ENCODE measurements at regions not wholly inside any gene's neighbourhood (a gene's known extent, or its start where the extent isn't known, plus 50 kb on each side); places are given as distances from the start of the nearest gene placed in this dataset.
"Not testable (repeated sequence)": the region's sequence is repeated elsewhere in the genome, so short reads cannot be mapped to it uniquely, and the experiment has no call there.

DNA sequence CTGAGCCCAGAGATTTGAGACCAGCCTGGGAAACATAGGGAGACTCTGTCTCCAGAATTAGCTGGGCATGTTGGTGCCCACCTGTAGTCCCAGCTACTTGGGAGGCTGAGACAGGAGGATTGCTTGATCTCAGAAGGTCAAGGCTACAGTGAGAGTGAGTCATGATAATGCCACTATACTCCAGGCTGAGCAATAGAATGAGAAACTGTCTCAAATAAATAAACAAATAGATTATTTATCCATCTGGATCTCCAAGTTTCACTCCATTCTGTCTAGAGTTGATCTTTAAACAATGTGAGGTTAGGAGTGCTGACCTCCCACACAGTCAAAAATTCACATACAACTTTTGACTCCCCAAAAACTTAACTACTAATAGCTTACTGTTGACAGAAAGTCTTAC lies 106.8 kb upstream of the PALMD start:
- DNase-seq = no peak

DNA sequence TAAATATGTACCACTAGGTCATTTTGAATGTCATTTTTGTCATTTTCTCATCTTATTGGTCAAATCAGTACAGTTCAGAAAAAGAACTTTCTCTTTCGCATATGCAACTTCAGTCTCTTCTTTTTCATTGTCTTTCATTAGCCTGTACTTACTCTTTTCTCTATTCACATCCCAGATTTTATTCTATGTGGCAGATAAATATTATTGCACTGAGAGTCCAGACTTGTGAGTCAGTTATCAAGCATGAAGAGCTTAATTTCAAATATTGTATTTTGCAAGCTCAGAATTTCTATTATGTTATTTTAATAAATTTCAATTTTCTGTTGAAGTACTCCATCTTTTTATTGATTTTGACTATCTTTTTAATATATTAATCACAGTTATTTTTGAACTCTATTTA lies 105.2 kb upstream of the PALMD start:
- DNase-seq = no peak

DNA sequence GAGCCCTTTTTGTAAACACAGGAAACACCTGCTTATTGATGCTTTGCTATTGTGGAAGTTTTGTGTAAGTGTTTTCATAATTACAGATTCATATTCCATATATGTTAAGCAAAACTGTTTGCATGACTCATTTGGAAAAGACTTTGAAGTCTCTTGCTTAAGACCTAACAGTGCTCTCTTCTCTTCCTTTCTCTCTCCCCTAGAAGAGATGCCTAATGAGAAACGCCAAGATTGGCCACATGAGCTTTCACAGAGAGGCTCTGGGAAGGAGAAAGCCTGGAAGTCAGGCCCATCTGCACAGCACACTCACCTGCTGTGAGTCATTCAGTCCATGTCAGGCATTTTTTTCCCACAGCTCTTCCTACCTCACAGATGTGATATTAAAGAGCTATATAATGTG lies 101.6 kb upstream of the PALMD start:
- DNase-seq = no peak

DNA sequence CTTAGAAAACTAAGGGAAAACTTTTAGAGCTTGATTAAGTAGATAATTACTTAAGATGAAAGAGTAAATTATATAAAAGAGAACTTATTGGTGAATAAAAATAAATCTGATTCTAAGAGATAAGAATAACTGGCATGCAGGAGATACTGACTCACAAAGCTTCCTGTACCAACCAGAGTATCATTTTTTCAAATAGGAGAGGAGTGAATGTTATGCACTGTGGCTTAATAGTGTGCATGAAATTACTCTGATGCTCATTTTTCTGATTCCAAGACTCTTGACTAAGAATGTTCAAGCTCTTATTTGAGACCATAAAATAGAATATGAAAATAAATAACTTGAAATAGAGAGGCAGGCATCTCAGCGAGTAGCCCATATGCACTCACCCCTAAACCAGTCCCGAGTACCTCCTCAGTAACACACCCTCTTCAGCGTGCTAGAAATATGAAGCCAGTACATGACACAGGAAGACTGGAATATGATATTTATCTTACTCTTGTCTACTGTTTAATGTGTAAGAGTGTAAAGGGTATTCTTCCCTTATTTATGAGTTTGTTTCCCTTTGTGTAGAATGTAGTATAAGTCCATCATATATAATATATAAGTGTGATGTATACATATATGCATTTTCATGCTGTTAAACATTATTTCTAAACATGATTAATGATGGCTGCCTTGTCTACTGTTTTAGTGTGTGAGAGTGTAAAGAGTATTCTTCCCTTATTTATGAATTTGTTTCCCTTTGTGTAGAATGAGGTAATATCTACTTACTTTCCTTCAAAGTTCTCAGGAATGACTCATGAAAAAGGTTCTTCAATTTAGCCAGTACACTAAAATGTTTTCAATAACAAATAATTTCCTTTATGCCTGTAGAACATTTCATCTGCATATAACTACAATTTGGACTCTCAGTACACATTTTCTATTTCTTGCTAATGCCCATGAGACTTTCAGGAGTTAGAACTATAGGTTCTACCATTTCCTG lies 99.2 kb upstream of the PALMD start:
- no peak for DNase-seq

DNA sequence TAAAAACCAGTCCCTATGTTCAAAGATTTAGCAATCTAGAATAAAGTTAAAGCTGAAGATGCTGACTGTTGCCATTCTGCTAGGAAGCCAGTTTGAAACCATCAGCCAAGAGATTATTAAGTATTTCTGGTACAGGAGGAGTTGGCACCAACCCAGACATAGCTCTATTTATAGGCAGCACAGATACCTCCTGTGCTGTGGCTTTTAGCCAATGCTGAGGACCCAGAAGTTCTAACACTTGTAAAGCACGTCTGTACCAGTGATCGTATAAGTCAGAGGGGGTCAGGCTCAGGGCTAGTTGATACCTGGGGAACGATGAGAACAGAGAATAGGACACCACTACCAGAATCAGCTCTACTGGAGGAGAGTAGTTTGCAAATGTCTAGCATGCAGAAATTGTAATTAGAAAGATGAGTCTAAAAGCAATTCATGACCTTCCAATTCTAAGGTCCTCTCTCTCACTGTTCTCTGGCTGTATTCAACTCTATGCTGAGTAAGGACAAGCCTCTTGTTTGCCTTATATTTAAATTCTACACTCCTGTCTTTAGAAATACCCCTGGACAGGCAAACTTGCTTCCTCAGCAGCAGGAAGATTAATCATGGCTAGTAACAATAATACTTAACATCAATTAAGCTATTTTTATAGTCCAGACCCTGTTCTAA lies 96.8 kb upstream of the PALMD start:
- DNase-seq = no peak

DNA sequence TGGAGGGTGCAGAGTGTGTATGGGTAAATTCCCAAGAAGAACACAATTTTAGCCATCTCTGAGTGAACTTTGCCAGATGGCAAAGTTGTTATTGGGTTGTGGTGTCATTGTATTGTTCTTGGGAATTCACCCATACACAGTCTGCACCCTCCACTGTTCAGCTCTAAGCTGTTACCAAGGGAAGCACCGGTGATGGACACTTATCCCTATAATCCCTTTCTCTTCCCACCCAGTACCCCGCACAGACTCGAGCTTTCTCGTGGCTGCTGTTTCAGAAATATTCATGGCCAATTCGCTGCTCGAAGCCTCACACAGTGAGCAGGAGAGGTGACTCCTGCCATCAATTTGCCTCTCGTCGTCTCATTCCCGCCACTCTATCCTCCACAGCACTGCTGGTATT lies 95.7 kb upstream of the PALMD start:
- DNase-seq = no peak

DNA sequence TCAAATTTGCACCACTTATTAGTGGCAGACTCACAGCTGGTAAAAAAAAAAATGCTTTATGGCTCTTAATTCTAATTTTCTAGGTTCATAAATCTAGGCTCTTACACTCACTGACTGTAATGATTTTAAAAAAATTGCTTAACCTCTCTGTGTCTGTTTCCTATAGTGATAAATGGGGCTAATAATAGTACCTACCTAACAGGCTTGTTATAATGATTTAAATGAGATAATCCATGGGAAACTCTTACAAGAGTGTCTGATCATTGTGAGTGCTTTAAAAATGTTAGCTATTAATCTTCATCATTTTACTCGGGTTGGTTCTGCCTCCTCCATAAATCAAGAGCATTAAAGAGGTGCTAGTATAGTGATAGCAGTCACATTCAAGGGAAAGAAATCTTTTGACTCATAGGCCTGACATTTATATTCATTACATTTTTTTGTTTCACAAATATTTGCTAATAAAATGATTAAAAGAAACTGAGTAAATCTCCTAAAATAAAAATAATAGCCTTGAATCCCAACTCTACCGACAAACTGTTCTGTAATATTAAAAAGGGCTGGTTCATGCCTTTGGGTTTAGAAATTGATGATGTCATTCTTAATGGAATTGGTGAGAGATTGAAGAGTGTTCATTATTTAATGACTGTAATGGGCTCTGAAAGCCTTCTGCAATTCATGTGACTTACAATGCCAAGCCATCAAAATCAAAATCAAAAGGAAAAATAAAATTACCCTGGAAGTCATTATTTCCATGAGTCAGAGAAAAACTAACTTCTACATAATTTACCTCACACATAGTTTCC lies 93.9 kb upstream of the PALMD start:
- DNase-seq = no peak

DNA sequence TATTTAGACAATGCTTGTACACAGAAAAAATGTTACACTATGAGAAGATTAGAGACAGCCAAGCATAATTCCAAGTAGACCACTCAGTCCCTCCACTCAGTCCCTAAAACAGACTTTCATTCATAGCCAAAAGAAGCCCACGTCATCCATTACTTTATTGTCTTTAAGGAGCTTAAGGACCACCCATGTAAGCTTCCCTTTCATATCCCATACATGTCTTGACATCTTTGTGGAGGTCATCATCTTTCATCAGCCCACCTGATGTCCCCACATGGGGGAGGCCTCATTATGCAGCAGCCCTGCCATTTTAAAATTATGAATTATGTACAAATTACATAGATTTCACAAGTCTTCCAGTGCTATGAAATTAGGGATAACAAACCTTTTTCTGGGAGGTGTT lies 92.6 kb upstream of the PALMD start:
- no peak for DNase-seq

DNA sequence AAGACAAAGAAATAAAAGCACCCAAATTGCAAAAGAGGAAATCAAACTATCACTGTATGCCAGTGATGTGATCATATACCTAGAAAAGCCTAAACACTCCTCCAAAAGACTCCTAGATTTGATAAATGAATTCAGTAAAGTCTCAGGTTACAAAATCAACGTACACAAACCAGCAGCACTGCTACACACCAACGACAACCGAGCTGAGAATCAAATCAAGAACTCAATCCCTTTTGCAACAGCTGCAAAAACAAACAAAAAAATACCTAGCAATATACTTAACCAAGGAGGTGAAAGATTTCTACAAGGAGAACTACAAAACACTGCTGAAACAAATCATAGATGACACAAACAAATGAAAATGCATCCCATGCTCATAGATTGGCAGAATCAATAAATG lies 92.1 kb upstream of the PALMD start:
- not testable (repeated sequence) for DNase-seq

DNA sequence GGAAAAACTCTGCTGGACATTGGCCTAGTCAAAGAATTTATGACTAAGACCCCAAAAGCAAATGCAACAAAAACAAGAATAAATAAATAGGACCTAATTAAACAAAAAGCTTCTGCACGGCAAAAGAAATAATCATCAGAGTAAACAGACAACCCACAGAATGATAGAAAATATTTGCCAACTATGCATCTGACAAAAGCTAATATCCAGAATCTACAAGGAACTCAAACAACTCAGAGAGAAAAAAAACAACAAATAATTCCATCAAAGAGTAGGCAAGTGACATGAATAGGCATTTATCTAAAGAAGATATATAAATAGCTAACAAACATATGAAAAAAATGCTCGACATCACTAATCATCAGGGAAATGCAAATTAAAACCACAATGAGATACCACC lies 91.2 kb upstream of the PALMD start:
- no peak for DNase-seq

DNA sequence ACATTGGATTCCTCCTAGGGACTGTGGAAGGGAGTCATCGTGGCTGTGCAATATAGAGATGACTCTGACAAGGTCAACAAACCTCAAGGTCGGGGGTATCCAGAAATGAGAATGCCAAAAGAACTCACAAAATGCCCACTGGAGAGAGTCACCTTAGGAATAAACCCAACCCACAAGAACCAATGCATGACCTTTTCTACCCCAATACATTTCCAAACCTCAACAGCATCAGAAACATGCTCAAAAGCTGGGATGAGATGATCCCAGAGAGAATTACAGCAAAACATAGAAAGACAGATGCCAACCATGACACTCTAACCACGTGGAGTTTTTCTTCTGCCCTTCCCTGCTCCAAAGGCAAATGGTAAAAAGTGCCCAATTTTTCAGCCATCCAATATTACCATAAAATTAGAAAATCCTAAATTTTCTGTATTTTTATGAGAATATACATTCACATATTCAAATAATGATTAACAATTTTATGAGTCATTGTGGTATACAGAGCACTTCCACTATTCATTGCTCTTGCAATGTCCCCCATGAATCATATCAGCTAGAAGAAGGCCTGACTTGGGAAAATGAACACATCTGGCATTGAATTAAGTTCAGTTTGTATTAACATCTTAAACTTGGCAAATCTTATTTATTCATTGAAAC lies 88.2 kb upstream of the PALMD start:
- no peak for DNase-seq

DNA sequence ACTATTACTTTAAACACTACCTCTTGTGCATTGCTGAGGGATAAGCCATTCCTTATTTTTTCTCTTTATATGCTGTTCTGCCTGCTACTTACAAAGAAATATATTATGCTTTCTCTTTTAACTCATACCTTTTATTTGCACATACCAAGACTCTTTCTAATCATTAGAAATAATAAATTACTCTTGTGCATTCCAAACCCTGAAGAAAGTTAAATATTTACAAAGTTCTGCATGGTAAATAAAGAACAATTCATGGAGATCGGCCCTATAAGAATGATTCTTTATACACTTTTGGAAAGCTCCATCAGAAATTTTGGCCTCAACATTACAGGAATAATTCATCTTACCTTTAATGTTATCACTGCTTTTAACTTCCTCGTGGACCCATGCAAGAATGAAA lies 86.7 kb upstream of the PALMD start:
- DNase-seq = no peak

DNA sequence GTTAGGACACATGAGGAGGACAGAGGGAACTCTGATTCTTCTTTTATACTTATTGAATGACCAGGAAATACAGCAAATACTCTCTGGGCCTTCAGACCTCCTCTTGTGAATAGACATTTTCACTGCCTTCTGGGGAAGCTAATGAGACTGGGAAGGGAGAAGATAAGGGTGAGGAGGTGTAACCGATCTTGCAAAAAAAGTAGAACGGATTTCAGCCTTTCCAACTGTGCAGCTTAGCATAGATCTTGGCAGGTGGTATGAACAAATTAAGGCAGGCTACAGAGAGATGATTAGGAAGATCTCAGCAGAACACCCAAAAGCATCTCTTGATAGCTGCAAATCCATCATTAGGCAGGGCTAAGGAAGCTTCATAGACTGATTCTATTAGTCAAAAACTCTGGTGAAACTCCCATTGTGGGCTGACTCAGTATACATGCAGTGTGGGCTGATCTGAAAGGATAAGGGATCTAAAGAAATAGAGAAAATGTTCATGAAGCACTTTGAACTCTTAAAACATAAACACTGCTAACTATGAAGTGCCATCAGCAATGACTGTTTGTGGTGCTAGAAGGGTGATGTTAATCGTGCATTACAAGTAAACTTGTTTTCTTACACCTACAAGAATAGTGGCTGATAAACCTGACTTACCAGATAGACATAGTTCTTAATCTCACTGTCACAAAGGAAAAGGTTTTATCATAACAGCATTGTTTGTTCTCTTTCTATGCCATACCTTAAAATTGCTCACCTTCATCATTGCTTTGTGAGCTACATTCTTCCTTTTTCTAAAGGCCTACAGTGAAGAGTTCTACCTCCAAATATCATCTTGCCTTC lies 85.5 kb upstream of the PALMD start:
- no peak for DNase-seq

DNA sequence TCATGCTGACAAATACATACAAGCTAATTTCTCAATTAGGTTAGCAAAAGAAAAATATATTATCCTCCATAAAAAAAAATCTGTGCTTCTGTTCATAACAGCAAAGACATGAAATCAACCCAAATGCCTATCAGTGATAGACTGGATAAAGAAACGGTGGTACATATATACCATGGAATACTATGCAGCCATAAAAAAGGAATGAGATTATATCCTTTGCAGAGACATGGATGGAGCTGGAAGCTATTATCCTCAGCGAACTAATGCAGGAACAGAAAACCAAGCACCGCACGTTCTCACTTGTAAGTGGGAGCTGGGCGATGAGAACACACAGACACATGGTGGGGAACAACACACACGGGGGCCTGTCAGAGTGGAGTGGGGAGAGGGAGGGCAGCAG lies 84.0 kb upstream of the PALMD start:
- no peak for DNase-seq

DNA sequence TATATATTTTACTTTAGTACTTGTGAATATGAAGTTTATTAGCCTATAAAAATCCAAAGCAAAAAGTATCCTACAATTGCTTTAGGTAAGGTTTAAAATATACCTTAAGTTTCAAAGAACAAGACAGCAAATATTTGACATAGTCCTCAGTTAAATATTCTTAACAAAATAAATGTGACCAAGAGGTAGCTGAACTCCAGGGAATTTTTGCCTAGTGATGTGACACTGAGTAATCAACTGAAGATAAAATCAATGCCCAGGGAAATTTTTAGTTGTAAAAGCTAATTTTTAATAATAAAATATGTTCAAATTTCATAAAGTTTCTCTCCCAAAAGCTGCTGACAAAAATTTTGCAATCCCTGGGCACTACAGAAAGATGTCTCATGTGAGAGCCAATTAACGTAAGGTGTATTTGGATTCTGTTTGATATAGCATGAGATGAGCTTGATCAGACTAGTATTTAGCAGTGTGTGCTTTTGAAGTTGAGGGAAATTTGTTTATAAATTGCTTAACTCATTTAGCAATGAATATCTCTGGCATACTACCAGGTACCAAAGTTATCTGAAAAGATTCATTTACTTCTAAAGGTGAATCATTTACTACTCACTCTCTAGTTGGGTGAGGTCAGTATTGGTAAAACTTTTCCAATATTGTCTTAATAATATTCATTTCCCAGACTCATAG lies 80.2 kb upstream of the PALMD start:
- no peak for DNase-seq

DNA sequence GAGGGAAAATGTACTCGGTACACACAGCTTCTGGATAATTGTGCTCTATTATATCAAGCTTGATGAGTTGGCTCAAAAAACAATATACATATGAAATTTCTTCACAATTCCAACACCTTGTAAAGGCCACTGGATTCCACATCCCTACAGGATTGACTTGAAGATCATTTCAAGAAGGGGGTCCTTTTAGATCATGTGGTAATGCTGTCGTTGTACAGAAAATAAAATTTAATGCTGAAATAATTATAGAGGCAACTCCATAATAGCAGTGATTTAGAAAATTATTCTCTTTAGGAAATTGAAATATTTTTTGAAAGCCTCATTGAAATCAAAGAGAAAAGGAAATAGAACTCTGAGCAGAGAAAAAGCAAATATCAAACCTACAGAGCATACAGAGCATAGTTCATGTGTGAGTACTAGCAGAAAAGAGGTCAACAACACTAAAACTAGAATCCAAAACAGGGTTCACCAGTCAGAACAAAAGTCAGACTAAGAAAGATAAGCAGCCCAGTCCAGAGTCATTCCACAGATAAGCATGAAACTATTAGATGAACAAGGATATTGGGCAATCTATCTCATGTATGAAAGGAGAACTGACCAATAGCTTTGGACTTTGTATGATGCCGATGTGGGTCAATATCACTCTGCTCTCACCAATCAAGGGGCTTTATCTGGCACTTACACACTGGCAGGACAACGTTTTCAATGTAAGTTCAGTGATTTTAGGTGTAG lies 79.5 kb upstream of the PALMD start:
- no peak for DNase-seq

DNA sequence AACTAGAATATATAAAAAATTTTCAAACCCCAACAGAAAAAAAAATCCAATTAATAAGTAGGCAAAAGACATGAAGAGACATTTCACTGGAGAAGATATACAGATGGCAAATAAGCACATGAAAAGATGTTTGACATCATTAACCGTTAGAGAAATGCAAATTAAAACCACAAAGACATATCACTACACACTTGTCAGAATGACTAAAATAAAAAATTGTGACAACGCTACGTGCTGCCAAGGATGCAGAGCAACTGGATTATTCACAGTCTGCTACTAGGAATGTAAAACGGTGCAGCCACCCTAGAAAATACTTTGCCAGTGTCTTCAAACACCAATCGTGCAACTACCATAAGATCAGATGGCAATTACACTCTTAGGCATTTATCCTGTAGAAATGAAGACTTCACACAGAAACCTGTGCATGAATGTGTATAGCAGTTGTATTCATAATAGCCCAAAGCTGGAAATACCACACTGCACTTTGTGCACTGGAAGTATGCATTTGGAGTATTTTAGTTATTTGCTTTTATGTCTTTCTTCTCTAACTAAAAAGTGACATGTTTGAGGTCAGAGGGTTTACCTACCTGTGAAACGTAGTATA lies 75.3 kb upstream of the PALMD start:
- DNase-seq = no peak

DNA sequence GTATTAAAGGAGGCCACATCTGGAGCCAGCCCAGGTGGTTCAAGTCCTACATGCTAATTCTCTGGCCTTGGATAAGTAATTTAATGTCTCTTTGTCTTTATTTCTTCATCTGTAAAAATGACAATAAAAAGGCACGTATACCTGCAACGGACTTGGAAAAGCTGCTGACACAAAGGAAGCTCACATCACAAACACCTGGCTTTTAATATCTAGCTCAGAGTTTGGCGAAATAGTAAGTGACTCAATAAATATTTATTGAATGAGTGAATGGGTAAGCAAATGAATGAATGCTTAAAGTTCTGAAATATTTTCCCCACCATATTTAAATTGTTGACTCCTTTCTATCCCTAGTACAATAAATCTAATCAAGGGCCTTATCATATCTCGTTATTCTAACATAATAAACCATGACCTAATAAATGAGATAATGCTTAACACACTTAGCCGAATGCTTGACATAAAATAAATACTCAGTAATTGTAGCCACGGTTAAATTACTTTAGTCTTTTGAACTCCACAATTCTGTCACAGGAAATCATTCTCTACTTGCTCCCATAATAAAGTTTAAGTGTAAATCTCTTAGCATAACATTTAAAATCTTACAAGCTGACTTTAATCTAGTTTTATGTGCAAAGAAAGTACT lies 74.7 kb upstream of the PALMD start:
- no peak for DNase-seq
